SJSA1 (cell line): ENCODE measurements at regions not wholly inside any gene's neighbourhood (a gene's known extent, or its start where the extent isn't known, plus 50 kb on each side); places are given as distances from the start of the nearest gene placed in this dataset.

Experiments used
- DNase-seq, 2 experiments: peaks; one replicate each; pipeline ENCODE4 v3.0.0-alpha.2; 2015 to 2020; ENCODE audit warnings: low spot score in 2 of 2, low read depth in 1 of 2
- H3K27ac ChIP-seq: fragments of 250-450 bp; sonication (Bioruptor Pico); 2 replicates; pipeline ENCODE4 v1.5.1; 2020; ENCODE audit warnings: mild to moderate bottlenecking, moderate library complexity
- H3K27me3 ChIP-seq: fragments of 250-450 bp; sonication (Bioruptor Pico); replicated peaks from 2 replicates; pipeline ENCODE4 v1.5.1; 2020; ENCODE audit warnings: mild to moderate bottlenecking, moderate library complexity
- H3K36me3 ChIP-seq: fragments of 250-450 bp; sonication (Bioruptor Pico); 2 replicates; pipeline ENCODE4 v1.5.1; 2020; ENCODE audit warnings: mild to moderate bottlenecking
- H3K4me1 ChIP-seq: fragments of 250-450 bp; sonication (Bioruptor Pico); replicated peaks from 2 replicates; pipeline ENCODE4 v1.6.1; 2021; ENCODE audit warnings: mild to moderate bottlenecking
- H3K4me3 ChIP-seq: fragments of 250-450 bp; sonication (Bioruptor Pico); 2 replicates; pipeline ENCODE4 v1.5.1; 2020; ENCODE audit warnings: mild to moderate bottlenecking
- H3K9me3 ChIP-seq: fragments of 250-450 bp; sonication (Bioruptor Pico); replicated peaks from 2 replicates; pipeline ENCODE4 v1.5.1; 2020; ENCODE audit warnings: mild to moderate bottlenecking

- Histone ChIP-seq H3K4me1 (no peaks in the 10 kb centered on the region), H3K4me3 (no peak overlapping the region), H3K36me3 (no peaks in the 10 kb centered on the region), H3K9me3 (no peaks in the 10 kb centered on the region), H3K27me3 (no peaks in the 10 kb centered on the region), H3K27ac (no peak overlapping the region)
- no peak for DNase-seq
These were observed 680.2 kb downstream of the VRK1 start for GRCh38 chr14:97477353-97477752.

GRCh38 chr14:97485201-97485600, 688.0 kb downstream of the VRK1 start:
- no peaks in the 10 kb centered on the region for H3K36me3 ChIP-seq
- H3K4me1 ChIP-seq = no peaks in the 10 kb centered on the region
- H3K4me3 ChIP-seq = no peak overlapping the region
- H3K9me3 ChIP-seq = no peaks in the 10 kb centered on the region
- DNase-seq = no peak
- H3K27ac ChIP-seq = no peak overlapping the region
- no peaks in the 10 kb centered on the region for H3K27me3 ChIP-seq

GRCh38 chr14:97486601-97487120, 689.5 kb downstream of the VRK1 start:
- H3K4me3 ChIP-seq = no peak overlapping the region
- DNase-seq = no peak
- no peaks in the 10 kb centered on the region for H3K36me3 ChIP-seq
- H3K27ac ChIP-seq = no peak overlapping the region
- H3K9me3 ChIP-seq = no peaks in the 10 kb centered on the region
- H3K4me1 ChIP-seq = no peaks in the 10 kb centered on the region
- H3K27me3 ChIP-seq = no peaks in the 10 kb centered on the region

- H3K4me3 ChIP-seq = no peak overlapping the region
- no peak for DNase-seq
- H3K27me3 ChIP-seq = no peaks in the 10 kb centered on the region
- no peaks in the 10 kb centered on the region for H3K4me1 ChIP-seq
- no peak overlapping the region for H3K27ac ChIP-seq
- no peaks in the 10 kb centered on the region for H3K36me3 ChIP-seq
- no peaks in the 10 kb centered on the region for H3K9me3 ChIP-seq
These were observed 692.6 kb downstream of the VRK1 start for GRCh38 chr14:97489750-97490149.

GRCh38 chr14:97490521-97491070, 693.4 kb downstream of the VRK1 start:
- no peaks in the 10 kb centered on the region for H3K4me1 ChIP-seq

GRCh38 chr14:97491697-97492096, 694.5 kb downstream of the VRK1 start:
- no peak overlapping the region for H3K4me3 ChIP-seq

More at GRCh38 chr14:97490521-97491070, 693.4 kb downstream of the VRK1 start:
- no peak for DNase-seq
- no peaks in the 10 kb centered on the region for H3K9me3 ChIP-seq
- no peak overlapping the region for H3K27ac ChIP-seq
- no peaks in the 10 kb centered on the region for H3K27me3 ChIP-seq
- no peaks in the 10 kb centered on the region for H3K36me3 ChIP-seq
- no peak overlapping the region for H3K4me3 ChIP-seq

GRCh38 chr14:97499790-97500481, 702.8 kb downstream of the VRK1 start:
- H3K9me3 ChIP-seq = no peaks in the 10 kb centered on the region
- H3K27ac ChIP-seq = no peak overlapping the region
- no peaks in the 10 kb centered on the region for H3K36me3 ChIP-seq
- no peak for DNase-seq
- no peaks in the 10 kb centered on the region for H3K4me1 ChIP-seq
- no peaks in the 10 kb centered on the region for H3K27me3 ChIP-seq
- H3K4me3 ChIP-seq = no peak overlapping the region

More at GRCh38 chr14:97491697-97492096, 694.5 kb downstream of the VRK1 start:
- H3K9me3 ChIP-seq = no peaks in the 10 kb centered on the region
- DNase-seq = no peak
- no peak overlapping the region for H3K27ac ChIP-seq
- H3K27me3 ChIP-seq = no peaks in the 10 kb centered on the region
- H3K36me3 ChIP-seq = no peaks in the 10 kb centered on the region
- no peaks in the 10 kb centered on the region for H3K4me1 ChIP-seq

- H3K27ac ChIP-seq = no peak overlapping the region
- DNase-seq = no peak
These were observed 709.4 kb downstream of the VRK1 start for GRCh38 chr14:97506626-97507025.

GRCh38 chr14:97513891-97514290, 716.7 kb downstream of the VRK1 start:
- Histone ChIP-seq H3K27me3 (no peaks in the 10 kb centered on the region), H3K4me1 (no peaks in the 10 kb centered on the region), H3K4me3 (no peak overlapping the region), H3K36me3 (no peaks in the 10 kb centered on the region), H3K9me3 (0 out of 2 replicates have a peak, but pooled peaks cover 2% of the 10 kb centered on the region), H3K27ac (no peak overlapping the region)
- no peak for DNase-seq

More at GRCh38 chr14:97506626-97507025, 709.4 kb downstream of the VRK1 start:
- Histone ChIP-seq H3K9me3 (0 out of 2 replicates have a peak, but pooled peaks cover 2% of the 10 kb centered on the region), H3K4me1 (no peaks in the 10 kb centered on the region), H3K4me3 (no peak overlapping the region), H3K27me3 (no peaks in the 10 kb centered on the region), H3K36me3 (no peaks in the 10 kb centered on the region)

GRCh38 chr14:97517566-97518234, 720.5 kb downstream of the VRK1 start:
- no peaks in the 10 kb centered on the region for H3K4me1 ChIP-seq
- no peaks in the 10 kb centered on the region for H3K27me3 ChIP-seq

GRCh38 chr14:97523936-97524335, 726.8 kb downstream of the VRK1 start:
- Histone ChIP-seq H3K27me3 (no peaks in the 10 kb centered on the region), H3K4me3 (no peak overlapping the region), H3K27ac (no peak overlapping the region), H3K4me1 (no peaks in the 10 kb centered on the region), H3K36me3 (no peaks in the 10 kb centered on the region), H3K9me3 (no peaks in the 10 kb centered on the region; the same call in 1 of the 2 replicates)
- no peak for DNase-seq

More at GRCh38 chr14:97517566-97518234, 720.5 kb downstream of the VRK1 start:
- Histone ChIP-seq H3K27ac (no peak overlapping the region), H3K9me3 (no peaks in the 10 kb centered on the region; the same call in 1 of the 2 replicates), H3K36me3 (no peaks in the 10 kb centered on the region), H3K4me3 (no peak overlapping the region)
- DNase-seq = no peak

GRCh38 chr14:97524589-97525319, 727.6 kb downstream of the VRK1 start:
- Histone ChIP-seq H3K27me3 (no peaks in the 10 kb centered on the region), H3K4me3 (no peak overlapping the region), H3K27ac (no peak overlapping the region), H3K36me3 (no peaks in the 10 kb centered on the region), H3K4me1 (no peaks in the 10 kb centered on the region), H3K9me3 (no peaks in the 10 kb centered on the region; the same call in 1 of the 2 replicates)
- no peak for DNase-seq

- H3K4me3 ChIP-seq = no peak overlapping the region
- DNase-seq = no peak
- no peaks in the 10 kb centered on the region for H3K9me3 ChIP-seq
- H3K27ac ChIP-seq = no peak overlapping the region
- no peaks in the 10 kb centered on the region for H3K4me1 ChIP-seq
- no peaks in the 10 kb centered on the region for H3K27me3 ChIP-seq
- H3K36me3 ChIP-seq = no peaks in the 10 kb centered on the region
These were observed 730.8 kb downstream of the VRK1 start for GRCh38 chr14:97527993-97528392.
